Urinary bladder (tissue), 3 donors: ENCODE measurements at regions not wholly inside any gene's neighbourhood (a gene's known extent, or its start where the extent isn't known, plus 50 kb on each side); places are given as distances from the start of the nearest gene placed in this dataset.

Source experiments
- DNase-seq: peaks from one replicate; pipeline ENCODE4 v3.0.0-alpha.2; 2015; ENCODE audit errors: extremely low spot score
- H3K27ac ChIP-seq: one replicate; pipeline ENCODE4 v1.5.1; 2013; ENCODE audit warnings: low read depth, mild to moderate bottlenecking, moderate library complexity
- H3K36me3 ChIP-seq: one replicate; pipeline ENCODE4 v1.6.1; 2013; ENCODE audit warnings: mild to moderate bottlenecking, moderate library complexity; ENCODE audit not compliant: insufficient read depth
- H3K4me1 ChIP-seq: one replicate; pipeline ENCODE4 v1.6.1; 2013; ENCODE audit warnings: mild to moderate bottlenecking, moderate library complexity; ENCODE audit not compliant: insufficient read depth
- H3K4me3 ChIP-seq: one replicate; pipeline ENCODE4 v1.5.1; 2013; ENCODE audit warnings: low read depth, low read length
- whole genome bisulfite sequencing: extraction: QIAGEN DNeasy Blood & Tissue Kit; methylation state at CpG from one replicate; pipeline ENCODE4 v1.1.7; 2013; 5-methylcytosine and 5-hydroxymethylcytosine counted together
- donor health status: healthy with polysubstance abuse.
- donor health status: healthy.

DNA sequence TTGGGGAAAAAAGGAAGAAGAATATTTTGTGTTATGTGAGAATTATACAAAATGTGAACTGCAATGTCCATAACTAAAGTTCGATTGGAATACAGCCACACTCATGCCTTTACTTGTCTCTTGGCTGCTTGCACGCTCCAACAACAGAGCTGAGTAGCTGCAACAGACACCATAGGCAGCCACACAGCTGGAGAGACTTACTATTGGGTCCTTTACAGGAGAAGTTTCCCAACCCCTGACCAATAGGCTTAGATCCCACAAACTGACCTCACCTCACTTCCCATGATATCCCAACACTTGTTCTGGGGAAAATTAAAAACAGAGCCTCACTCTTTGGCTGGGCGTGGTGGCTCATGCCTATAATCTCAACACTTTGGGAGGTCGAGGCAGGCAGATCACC is 213.8 kb downstream of the SH3BP4 start:
- WGBS, result 88% methylated on average over 4 of the region's 4 CpGs
- H3K4me3 ChIP-seq, result no peak overlapping the region
- H3K4me1 ChIP-seq, result no peaks in the 10 kb centered on the region
- no peak overlapping the region for H3K27ac ChIP-seq
- no peak for DNase-seq
- no peaks in the 10 kb centered on the region for H3K36me3 ChIP-seq

DNA sequence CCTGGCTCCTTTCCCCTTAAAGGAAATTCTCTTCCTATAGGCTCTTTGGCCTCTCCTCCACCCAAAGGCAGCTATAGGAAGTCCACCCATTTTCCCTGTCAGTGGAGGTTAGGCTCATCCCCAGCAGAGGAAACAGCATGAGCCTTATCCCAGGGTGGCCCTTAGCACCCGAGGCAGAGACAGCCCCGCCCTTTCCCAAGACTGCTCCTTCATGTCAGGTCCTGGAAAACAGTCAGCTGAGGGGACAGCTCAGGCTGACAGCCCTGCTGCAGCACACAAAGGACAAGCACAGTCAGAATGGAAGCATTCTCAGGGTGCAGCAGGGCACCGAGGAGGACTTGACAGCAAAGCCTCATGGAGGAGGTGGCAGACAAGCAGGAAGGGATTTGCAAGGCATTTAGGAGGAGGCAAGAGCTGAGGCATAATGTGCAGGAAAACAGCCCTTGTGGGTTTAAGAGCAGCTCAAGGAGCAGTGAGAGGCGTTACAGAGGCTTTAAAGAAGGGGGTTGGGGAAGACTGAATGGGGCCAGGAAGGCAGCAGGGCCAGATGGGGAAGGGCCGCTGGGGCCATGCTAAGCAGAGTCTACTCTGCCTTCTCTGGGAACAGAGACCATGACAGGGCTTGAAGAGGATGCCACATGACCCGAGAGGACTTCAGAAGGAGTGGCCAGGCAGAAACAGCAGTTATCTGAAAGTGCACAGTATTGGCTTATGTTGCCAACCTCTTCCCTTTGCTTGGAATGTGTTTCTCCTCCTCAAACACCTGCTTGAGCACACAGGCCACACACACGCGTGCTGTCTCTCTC is 216.6 kb downstream of the SH3BP4 start:
- Histone ChIP-seq H3K4me3 (no peak overlapping the region), H3K27ac (no peak overlapping the region), H3K4me1 (no peaks in the 10 kb centered on the region), H3K36me3 (no peaks in the 10 kb centered on the region)
- no peak for DNase-seq
- WGBS, result 75% methylated on average over 8 of the region's 8 CpGs

- no peaks in the 10 kb centered on the region for H3K36me3 ChIP-seq
- H3K4me1 ChIP-seq, result no peaks in the 10 kb centered on the region
- no peak overlapping the region for H3K27ac ChIP-seq
- WGBS, result 83% methylated on average over 3 of the region's 3 CpGs
- H3K4me3 ChIP-seq, result no peak overlapping the region
- DNase-seq, result no peak
Observed at GRCh38 chr2:235170016-235170415, 218.2 kb downstream of the SH3BP4 start.

- H3K4me3 ChIP-seq, result no peak overlapping the region
- no peaks in the 10 kb centered on the region for H3K36me3 ChIP-seq
- no peaks in the 10 kb centered on the region for H3K4me1 ChIP-seq
- no peak for DNase-seq
- 39% methylated on average over 8 of the region's 8 CpGs for WGBS
- no peak overlapping the region for H3K27ac ChIP-seq
Observed at GRCh38 chr2:235170536-235171521, 219.0 kb downstream of the SH3BP4 start.

DNA sequence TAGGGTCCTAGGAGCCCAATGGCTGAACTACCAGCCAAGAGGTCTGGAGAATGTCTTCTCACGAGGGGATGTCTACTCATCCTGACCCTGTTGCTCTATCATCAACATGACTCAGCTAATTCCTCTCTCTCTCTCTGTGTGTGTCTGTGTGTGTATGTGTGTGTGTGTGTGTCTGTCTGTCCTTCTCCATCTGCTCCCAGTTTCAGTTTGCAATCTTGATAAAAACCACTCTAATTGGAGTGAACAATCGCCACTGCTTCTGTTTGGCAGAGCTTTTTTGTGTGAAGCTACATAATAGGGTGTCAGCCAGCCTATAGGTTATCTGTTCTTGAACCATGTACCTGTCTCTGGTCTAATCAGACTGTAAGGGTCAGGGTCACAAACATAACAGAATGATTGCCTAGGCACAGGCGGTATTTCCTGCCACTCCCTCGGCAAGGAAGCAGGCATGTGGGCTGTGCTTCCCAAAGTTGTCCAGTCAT is 219.8 kb downstream of the SH3BP4 start:
- Histone ChIP-seq H3K27ac (no peak overlapping the region), H3K36me3 (no peaks in the 10 kb centered on the region), H3K4me1 (no peaks in the 10 kb centered on the region), H3K4me3 (no peak overlapping the region)
- 58% methylated on average over 4 of the region's 4 CpGs for WGBS
- no peak for DNase-seq

- H3K27ac ChIP-seq, result no peak overlapping the region
- H3K36me3 ChIP-seq, result no peaks in the 10 kb centered on the region
- H3K4me3 ChIP-seq, result no peak overlapping the region
- 93% methylated on average over 6 of the region's 6 CpGs for WGBS
- DNase-seq, result no peak
- no peaks in the 10 kb centered on the region for H3K4me1 ChIP-seq
Observed at GRCh38 chr2:235180642-235181041, 228.8 kb downstream of the SH3BP4 start.

DNA sequence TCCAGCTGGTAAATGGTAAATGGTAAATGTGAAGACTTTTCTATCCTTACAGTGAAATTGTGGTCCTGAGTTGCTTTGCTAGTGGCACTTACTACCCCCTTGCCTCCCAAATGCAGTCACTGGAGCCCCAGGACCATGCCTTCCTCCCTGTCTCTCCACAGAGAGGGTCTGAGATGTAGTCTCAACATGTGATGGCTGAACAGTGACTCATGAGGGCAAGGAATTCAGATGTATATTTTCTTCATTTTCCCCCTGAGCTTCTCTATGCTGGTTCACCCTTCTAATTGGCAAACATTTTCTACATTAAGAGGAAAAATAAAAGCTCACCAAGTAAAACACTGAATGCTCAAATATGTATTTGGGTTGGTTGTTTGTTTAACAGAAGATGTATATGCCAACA is 232.0 kb downstream of the SH3BP4 start:
- DNase-seq, result no peak
- Histone ChIP-seq H3K36me3 (no peaks in the 10 kb centered on the region), H3K27ac (no peak overlapping the region), H3K4me3 (no peak overlapping the region), H3K4me1 (no peaks in the 10 kb centered on the region)

- no peak overlapping the region for H3K4me3 ChIP-seq
- no peak overlapping the region for H3K27ac ChIP-seq
- H3K4me1 ChIP-seq, result no peaks in the 10 kb centered on the region
- DNase-seq, result no peak
- no peaks in the 10 kb centered on the region for H3K36me3 ChIP-seq
- 91% methylated on average over 8 of the region's 8 CpGs for WGBS
Observed at GRCh38 chr2:235187806-235188205, 236.0 kb downstream of the SH3BP4 start.

DNA sequence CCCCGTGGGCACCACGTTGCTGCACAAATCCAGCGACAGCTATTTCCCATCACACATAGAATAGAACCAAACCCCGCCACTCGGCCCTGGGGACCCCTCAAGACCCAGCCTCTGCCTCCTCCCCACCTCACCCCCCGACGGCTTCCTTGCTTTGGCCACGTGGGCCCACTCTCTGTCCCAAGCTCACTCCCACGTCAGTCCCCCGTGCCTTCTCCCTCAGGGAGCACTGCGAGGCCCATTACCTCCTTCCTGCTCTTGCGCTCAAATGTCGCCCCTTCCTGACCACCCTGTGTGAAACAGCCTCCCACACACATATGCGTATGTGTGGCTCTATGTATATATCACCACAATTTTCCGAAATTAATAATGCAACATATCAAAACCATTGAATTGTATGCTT is 239.7 kb downstream of the SH3BP4 start:
- no peak for DNase-seq
- H3K36me3 ChIP-seq, result no peaks in the 10 kb centered on the region
- no peak overlapping the region for H3K27ac ChIP-seq
- no peak overlapping the region for H3K4me3 ChIP-seq
- H3K4me1 ChIP-seq, result no peaks in the 10 kb centered on the region
- WGBS, result 54% methylated on average over 15 of the region's 15 CpGs

DNA sequence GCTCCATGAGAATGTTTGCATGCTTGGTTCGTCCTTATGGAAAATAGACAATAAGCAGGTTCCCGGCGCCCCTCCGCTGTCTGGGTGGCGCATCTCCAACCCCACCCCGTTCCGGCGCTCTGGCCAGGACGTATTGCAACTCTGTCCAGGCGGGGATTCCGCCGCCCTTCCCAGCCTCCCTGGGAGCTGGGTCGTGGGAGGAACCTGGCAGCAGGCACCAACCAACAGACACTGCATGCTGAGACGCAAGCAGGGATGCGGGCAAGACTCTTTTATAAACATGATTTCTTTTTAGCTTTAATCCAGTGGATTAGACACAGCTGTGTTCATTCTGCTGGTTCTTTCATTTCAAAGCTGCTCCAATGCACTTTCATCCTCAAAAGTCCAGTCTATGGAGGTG is 240.2 kb downstream of the SH3BP4 start:
- no peaks in the 10 kb centered on the region for H3K4me1 ChIP-seq
- H3K36me3 ChIP-seq, result no peaks in the 10 kb centered on the region
- no peak for DNase-seq
- 34% methylated on average over 15 of the region's 15 CpGs for WGBS
- H3K27ac ChIP-seq, result no peak overlapping the region
- H3K4me3 ChIP-seq, result no peak overlapping the region

DNA sequence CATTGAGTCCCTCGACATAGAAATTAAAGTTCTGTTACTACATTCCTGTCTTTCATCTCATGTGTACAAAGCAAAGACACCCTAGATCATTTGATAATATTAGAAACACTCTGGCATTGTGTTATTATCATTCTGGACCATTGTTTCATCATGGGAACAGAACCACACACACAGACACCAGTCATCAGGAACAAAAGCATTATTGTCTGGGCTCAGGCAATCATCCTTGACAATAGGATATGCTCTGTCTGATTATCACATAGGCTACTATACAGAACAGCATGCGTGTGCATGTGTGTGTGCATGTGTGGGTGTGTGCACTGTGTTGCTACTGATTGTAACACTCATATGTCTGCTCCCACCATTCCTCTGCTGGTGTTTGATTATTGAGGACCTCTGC is 242.5 kb downstream of the SH3BP4 start:
- DNase-seq, result no peak
- WGBS, result 93% methylated on average over 2 of the region's 2 CpGs
- no peaks in the 10 kb centered on the region for H3K4me1 ChIP-seq
- no peaks in the 10 kb centered on the region for H3K36me3 ChIP-seq
- H3K27ac ChIP-seq, result no peak overlapping the region
- no peak overlapping the region for H3K4me3 ChIP-seq

DNA sequence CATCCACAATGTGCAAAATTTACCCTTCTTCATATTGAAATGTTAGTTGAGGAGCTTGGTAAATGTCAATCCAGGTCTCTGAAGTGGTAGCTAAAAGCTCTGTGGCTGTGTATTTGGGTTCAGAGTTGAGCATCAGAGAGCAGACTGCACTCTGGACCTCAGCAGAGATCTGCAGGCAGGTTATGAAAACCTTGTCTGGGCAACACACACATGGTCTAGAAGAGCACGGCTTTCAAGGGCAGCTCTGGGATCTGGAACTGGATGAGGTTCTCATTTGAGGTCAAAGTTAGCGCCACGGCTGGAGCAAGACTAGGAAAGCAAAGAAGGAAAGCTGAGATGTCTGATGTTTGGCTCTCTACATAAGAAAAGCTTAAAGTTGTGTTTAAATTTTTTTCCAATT is 243.0 kb downstream of the SH3BP4 start:
- Histone ChIP-seq H3K4me1 (no peaks in the 10 kb centered on the region), H3K27ac (no peak overlapping the region), H3K4me3 (no peak overlapping the region), H3K36me3 (no peaks in the 10 kb centered on the region)
- no peak for DNase-seq
- 69% methylated on average over 3 of the region's 3 CpGs for WGBS

DNA sequence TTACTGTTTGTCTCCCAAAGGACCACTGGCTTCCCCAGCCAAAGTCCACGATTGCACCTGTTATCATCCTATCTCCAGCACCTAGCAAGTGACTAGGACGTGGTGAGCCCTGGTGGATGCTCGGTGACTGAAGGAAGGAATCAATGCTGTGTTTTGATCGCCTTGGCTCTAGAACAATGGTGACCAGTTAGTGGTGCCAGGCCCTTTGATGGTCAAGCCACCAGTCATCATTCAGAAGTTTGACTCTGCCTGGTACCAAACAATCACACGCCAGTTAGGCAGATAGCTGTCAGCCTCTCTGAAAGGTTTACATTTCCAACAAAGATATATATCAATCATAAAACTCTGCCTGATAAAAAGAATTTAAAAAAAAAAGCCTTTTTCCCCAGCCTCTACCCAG is 244.1 kb downstream of the SH3BP4 start:
- WGBS, result 92% methylated on average over 5 of the region's 5 CpGs
- no peak for DNase-seq
- H3K4me1 ChIP-seq, result no peaks in the 10 kb centered on the region
- no peak overlapping the region for H3K4me3 ChIP-seq
- H3K27ac ChIP-seq, result no peak overlapping the region
- no peaks in the 10 kb centered on the region for H3K36me3 ChIP-seq

GRCh38 chr2:235199128-235199527 is 247.3 kb downstream of the SH3BP4 start:
- WGBS, result 94% methylated on average over 9 of the region's 9 CpGs
- DNase-seq, result no peak
- no peaks in the 10 kb centered on the region for H3K36me3 ChIP-seq
- no peaks in the 10 kb centered on the region for H3K4me1 ChIP-seq
- no peak overlapping the region for H3K4me3 ChIP-seq
- no peak overlapping the region for H3K27ac ChIP-seq
